Adrenal gland (tissue), 5 donors: ENCODE measurements at regions not wholly inside any gene's neighbourhood (a gene's known extent, or its start where the extent isn't known, plus 50 kb on each side); places are given as distances from the start of the nearest gene placed in this dataset.

Source experiments
- POLR2A ChIP-seq, 2 donors: fragments of 450-650 bp; IDR thresholded peaks; one replicate each; pipeline ENCODE4 v1.6.1; 2017; ENCODE audit warnings: antibody characterized with exemption in 2 of 2, mild to moderate bottlenecking in 2 of 2, moderate library complexity in 1 of 2
- TF ChIP-seq, protein P1 (sequence below), 6 experiments: fragments of 450-650 bp in 4 of 6; fragments of 200-600 bp in 2 of 6; sonication (generic) in 1 of 6; IDR thresholded peaks; 1 replicate in 5 of 6; 2 replicates in 1 of 6; pipeline versions ENCODE4 v1.5.1 to v1.8.0; 2016 to 2021; ENCODE audit warnings: antibody characterized with exemption in 6 of 6, mild to moderate bottlenecking in 2 of 6, moderate library complexity in 1 of 6
- donor health status: DM: no; HTN: no; CAD: no.

- TF ChIP-seq, protein P1, sequence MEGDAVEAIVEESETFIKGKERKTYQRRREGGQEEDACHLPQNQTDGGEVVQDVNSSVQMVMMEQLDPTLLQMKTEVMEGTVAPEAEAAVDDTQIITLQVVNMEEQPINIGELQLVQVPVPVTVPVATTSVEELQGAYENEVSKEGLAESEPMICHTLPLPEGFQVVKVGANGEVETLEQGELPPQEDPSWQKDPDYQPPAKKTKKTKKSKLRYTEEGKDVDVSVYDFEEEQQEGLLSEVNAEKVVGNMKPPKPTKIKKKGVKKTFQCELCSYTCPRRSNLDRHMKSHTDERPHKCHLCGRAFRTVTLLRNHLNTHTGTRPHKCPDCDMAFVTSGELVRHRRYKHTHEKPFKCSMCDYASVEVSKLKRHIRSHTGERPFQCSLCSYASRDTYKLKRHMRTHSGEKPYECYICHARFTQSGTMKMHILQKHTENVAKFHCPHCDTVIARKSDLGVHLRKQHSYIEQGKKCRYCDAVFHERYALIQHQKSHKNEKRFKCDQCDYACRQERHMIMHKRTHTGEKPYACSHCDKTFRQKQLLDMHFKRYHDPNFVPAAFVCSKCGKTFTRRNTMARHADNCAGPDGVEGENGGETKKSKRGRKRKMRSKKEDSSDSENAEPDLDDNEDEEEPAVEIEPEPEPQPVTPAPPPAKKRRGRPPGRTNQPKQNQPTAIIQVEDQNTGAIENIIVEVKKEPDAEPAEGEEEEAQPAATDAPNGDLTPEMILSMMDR (IDR thresholded peaks at IDR 0.05) = no peak
- TF ChIP-seq POLR2A (IDR thresholded peaks at IDR 0.05) = no peak
These were observed 498.7 kb upstream of the CBLB start for GRCh38 chr3:106367496-106367895.
